HG03064 (cell line): ENCODE measurements at regions not wholly inside any gene's neighbourhood (a gene's known extent, or its start where the extent isn't known, plus 50 kb on each side); places are given as distances from the start of the nearest gene placed in this dataset.
"Not testable (repeated sequence)": the region's sequence is repeated elsewhere in the genome, so short reads cannot be mapped to it uniquely, and the experiment has no call there.

Source experiments
- ATAC-seq: cut with Tn5 transposase; IDR thresholded peaks from one replicate; pipeline ENCODE4 v1.9.1; 2021; ENCODE audit warnings: low read depth; ENCODE audit not compliant: unreplicated experiment

DNA sequence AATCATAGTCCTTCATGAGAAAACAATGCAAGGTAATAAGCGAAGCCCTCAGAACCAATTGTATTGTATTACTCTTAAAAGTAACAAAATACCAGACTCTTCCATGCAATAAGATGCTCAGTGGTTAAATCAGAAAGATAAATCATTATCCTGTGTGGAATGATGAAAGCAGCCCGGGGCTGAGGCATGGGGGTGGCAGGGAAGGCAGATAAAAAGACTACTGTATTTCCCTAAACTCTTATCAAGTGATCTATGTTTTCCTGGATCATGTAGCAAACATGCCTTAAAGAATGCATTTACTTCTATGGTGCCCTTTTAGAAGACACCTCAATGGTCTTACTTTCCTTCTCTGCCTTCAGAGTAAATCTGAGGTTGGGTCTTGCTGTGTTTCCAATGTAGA lies 105.6 kb upstream of the DAPK1 start:
- no peak for ATAC-seq

DNA sequence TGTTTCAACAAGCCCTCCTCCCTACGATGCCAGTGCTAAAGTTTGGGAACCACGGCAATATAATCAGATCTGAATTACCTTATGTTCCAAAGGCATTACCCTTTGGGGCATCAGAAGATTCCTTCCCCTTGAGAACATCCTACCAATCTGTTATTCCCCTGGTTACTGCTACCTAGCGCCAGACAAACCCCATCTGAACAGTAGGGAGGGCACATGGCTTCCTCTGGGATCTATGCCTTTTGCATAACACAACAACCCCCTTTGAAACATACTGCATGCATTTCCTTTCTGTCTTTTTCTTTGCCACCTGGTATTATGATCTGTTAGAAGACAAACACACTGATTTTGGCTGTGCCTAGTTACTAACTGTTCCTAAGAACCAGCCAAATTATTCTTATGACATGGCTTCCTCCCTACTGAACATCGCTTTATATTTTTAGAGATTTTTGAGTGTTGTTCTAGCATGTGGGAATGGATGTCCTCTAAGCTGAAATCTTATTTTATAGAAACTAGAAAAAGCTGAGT lies 103.9 kb upstream of the DAPK1 start:
- no peak for ATAC-seq

DNA sequence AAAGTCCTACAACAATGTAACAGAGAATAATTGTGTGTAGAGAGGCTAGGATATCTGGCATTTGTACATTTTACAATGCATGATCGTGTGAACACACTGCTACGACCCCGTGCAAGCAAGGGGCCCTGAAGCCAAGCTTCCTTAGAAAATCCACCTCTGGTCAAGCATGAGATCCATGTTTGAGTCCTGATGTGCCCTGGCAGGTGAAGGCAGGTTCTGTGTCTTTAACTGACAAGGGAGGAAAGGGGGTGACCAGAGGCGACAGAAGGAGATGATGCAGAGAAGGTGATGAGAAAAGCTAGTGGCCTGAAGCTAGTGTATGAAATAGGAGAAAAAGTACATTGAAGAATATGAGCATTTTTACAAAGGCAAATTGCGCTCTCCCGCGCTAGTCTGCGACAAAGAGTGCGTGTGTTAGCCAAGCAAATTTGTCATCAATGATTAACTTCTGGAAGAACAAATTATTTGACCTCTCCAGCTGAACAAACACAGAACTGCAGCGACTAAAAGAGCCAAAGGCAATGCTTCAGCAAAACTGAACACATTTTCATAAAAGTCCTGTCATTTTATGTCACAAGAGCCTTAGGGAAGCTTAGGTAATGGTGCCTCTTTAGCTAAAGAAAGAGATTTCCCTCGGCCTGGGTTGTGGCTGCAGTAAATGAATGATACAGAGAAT lies 101.7 kb upstream of the DAPK1 start:
- ATAC-seq: no peak

DNA sequence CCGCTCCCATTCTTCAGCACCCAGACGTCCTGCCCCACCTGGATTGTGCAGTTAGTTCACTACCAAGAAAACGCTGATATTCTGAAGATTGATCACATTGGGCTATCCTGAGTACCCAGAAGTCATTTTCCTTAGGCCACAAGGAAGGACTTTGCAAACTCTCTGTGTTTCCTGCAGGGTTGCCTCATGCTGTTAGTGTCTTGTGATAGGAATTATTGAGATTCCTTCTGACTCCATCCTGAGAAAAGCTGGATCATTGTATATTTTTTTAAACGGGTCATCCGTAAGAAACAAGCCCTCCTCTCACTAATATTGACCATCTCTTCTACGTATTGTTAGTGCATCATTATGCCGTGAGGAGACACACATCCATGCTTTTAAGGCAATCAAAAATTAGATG lies 96.0 kb upstream of the DAPK1 start:
- ATAC-seq: no peak

DNA sequence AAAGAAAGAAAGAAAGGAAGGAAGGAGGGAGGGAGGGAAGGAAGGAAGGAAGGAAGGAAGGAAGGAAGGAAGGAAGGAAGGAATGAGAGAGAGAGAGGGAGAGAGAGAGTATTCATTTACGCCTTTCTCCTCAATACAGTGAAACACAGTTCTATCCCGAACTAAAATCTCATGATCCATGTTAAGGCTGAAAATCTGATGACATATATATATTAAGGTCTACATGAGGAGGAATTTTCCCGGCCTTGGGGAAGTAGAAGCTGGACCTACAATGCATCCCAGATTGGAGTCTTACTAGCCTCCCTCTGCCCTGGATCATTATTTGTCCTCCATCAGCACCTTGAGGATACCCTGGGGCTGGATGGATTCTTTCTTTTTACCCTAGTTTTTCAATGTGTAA lies 95.1 kb upstream of the DAPK1 start:
- no peak for ATAC-seq

DNA sequence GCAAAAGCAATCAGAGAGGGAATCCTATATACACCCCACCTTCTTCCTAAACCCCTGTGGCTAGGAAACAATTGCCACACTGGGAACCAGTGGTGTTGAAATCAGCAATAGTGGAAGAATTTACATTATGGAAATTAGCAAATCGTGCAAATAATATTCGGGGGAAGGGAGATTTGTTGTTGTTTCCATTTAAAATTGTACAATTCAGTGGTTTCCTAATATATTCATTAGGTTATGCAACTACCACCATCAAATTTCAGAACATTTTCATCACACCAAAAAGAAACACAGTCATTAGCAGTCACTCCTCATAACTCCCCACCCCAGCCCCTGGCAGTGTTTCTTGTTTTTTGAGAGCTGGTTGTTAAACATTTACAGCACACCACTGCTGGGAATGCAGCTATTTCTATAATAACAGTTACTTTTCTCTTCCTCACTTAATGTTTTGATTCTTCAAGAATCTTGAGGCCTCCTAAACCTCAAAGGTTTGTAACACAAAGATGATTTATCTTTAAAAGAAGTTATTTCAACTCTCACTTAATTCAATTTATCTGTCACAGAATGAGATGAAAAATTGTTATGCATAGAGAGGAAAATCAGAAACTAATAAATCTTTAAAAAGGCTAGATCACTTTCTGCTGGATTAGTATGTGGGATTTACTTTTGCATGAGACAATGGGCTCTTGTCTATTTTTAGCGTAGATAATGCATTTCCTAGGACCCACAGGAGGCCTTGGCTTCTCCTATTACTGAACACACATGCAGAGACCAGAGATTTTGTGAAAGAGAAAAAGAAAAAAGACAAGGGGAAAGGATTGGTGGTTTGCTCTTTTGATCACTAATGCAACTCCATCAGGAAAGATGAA lies 91.8 kb upstream of the DAPK1 start:
- no peak for ATAC-seq

DNA sequence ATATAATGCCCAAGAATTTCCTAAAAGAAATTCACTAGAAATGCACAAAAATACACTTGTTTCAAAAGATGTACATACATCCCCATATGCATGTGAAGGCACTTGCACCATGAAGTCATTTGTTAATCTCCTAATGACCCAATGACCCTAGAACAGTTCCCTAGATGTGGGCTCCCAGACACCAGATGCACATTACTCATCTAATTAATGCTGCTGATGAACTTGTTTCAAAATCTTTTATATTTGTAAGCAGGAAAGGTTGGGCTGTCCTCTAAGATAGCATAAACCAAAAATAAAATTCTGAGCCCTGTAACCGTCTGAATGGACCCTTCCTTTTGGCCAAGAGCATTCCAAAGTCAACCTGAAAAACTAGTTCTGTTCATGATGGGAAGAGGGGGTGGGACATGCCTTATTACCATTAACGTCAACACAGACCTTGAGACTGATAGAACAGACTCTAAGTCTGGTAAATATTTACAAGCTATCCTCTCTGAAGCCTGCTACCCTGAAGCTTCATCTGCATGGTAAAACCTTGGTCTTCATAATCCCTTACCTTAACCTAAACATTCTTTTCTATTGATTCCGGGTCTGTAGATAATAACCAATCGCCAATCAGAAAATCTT lies 91.0 kb upstream of the DAPK1 start:
- ATAC-seq: no peak

DNA sequence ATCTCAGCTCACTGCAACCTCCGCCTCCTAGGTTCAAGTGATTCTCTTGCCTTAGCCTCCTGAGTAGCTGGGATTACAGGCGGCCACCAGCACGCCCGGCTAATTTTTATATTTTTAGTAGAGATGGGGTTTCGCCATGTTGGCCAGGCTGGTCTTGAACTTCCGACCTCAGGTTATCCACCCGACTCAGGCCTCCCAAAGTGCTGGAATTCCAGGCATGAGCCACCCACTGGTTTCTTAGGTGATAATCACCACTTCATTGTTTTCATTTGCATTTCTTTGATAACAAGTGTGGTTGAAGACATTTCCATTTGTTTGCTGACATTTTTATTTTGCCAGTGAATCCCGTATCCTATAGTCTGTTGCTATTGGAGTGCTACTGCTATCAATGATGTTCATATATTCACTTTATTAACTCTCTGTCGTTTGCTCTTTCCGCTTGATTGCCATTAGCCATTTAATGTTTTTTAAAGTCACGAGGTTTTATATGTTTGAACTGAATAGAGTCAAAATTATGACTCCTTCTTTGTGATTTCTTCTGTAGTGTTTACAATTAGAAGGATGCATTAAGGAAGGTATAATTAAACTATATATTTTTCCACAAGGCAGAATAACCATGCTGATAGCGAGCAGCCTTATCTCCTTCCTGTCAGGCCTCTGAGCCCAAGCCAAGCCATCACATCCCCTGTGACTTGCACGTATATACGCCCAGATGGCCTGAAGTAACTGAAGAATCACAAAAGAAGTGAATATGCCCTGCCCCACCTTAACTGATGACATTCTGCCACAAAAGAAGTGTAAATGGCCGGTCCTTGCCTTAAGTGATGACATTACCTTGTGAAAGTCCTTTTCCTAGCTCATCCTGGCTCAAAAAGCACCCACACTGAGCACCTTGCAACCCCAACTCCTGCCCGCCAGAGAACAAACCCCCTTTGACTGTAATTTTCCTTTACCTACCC lies 87.3 kb upstream of the DAPK1 start:
- not testable (repeated sequence) for ATAC-seq

DNA sequence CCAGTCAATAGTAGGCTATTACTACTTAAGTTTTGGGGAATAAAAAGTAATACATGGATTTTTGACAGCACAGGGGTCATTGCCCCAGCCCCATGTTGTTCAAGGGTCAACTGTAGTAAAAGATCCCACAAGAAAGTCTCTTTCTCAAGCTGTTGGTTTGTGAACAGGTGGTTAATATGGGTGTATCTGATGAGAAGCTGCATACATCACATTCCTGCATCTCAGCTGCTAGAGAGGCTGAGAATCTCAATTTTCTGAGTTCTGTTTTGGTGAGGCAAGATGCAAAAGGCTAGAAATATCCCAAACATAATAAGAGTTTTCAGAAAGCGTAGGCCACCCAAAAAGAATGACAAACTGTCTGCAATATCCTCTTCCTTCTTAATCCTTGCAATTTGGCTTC lies 76.8 kb upstream of the DAPK1 start:
- no peak for ATAC-seq

DNA sequence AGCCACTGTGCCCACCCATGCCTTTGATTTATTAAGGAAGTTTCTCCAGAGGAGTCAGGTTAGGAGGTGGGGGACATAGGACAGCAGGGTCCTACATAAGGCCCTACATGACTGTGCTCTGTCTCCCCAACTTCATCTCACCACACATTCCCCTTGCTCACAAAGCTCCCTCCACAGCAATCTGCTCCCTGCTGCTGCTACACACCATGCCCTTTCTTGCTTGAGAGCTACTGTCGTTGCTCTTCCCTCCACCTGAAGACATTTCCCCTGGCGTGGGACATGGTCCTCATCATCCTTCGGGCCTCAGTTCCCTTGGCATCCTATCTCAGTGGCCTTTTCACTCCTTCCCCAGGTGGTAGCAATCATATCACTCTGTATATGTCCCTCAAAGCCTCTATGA lies 75.9 kb upstream of the DAPK1 start:
- ATAC-seq: no peak

DNA sequence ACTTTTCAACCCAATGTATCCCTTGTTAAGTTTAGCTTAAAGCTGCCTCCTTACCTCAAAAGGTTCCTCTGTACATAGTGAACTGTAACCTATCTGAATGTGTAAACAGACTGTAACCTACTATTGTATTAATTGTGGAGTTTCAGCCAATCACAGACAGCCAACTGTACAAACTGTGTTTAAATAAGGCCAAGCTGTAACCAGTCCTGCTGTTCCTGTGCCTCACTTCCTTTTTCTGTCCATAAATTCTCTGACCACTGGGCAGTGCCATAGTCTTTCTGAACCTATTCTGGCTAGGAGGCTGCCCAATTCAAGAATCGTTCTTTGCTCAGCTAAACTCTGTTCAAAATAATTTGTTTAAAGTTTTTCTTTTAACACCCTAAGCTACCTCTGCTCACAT lies 74.7 kb upstream of the DAPK1 start:
- ATAC-seq: no peak

DNA sequence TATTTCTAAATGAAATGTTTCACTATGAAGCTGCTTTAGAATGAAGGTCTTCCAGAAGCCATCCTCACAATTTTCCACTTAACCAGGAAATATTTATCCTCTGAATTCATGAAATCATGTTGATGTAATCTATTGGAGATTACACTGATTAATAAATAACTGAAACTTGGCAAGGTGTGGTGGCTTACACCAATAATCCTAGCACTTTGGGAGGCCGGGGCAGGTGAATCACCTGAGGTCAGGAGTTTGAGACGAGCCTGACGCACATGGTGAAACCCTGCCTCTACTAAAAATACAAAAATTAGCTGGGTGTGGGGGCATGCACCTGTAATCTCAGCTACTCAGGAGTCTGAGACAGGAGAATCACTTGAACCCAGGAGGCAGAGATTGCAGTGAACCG lies 73.8 kb upstream of the DAPK1 start:
- ATAC-seq: not testable (repeated sequence)

DNA sequence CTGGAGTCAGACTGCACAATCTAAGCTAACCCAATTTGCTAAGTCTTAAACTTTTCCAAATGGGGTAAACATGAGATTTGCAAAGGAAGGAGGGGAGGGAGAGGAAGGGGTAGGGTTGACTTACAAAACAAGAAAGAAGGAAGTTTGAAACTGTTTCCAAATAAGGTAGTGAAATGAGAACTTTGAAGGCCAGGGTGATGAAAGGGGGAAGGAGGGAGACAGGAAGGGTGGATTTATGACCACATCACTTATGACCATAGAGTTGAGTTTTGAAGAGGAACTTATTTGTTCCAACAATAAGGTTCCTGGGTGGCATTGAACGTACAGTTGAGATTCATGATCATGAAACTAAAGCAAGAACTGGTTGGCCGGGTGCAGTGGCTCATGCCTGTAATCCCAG lies 72.5 kb upstream of the DAPK1 start:
- no peak for ATAC-seq

DNA sequence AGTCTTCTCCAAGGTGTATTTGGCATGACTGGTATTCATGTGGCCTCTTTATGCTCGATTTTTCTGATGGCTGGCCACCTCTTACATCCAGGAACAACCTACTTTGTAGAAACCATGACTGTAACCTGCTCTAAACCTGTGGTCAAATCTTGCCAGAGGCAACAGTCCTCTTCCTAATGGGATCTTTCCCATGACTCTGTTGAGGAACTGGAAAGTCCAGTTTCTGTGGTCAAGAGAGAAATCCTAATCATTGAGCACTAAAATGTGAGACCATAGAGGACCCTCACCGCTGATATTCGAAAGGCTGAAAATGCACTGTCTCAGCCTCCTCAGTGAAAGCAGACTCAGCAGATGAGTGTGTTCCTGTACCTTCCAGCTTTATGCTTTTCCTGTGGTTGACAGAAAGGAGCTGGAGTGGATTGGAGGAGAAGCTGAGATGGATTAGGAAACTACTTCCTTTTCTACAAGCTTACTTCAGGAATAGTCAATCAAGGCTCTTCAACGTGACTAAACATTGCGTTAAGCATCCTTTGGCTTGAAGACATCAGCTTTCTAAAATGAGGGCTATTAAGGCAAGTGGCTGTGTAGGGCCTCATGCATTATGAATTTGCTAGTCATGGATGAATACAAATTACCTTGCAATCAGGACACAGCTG lies 69.7 kb upstream of the DAPK1 start:
- no peak for ATAC-seq

DNA sequence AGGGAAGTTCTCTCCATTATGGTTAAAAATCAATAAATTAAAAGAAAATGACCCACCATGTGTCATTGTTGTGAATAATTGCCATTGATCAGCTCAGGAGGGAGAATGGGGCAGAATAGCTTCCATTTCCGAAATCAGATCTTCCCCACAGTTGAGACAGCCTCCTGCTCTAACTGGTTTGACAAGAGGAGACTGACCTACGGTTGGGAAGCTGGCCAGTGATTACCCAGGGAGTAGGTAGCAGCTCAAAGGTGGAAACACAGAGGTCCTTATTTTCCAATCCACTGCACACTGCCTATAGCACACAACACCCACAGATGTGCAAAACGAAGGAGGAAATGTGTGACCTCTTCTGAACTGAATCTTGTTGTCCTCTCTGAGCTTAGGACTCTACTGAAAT lies 69.0 kb upstream of the DAPK1 start:
- no peak for ATAC-seq

DNA sequence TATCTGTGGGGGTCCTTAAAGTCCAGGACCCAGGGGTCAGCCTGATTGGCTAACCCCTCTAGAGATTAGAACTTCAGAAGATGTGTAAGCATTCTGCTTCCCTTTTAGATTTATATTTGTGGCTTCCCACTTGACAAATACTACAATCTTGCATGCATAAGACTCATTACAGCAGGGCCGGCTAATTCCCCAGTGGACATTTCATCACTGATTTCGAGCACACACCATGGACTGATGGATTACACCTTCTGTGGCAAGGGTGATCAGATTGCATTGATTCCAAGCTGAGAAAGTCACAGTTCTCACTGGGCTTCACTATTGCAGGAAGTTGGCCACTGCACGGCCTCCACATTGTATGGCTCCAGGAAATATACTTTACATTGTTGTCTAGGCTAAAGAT lies 65.8 kb upstream of the DAPK1 start:
- no peak for ATAC-seq

DNA sequence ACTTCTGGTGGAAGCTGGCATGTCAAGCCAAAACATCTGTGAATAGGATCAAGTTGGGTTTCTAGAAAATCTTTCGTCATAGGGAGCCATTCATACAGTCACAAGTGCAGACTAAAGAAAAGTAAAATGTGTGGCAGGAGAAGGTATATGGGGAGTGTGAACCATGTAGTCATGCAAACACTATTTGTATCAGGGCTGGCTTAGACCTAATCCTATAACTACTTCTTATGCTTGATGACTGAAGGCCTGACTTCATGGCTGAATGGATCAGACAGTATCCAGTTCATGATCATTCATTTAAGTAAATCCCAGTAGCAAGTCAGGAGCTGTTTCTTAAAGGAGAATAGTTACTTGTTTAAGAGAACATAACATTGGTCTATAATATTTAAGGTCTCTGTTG lies 63.8 kb upstream of the DAPK1 start:
- no peak for ATAC-seq

DNA sequence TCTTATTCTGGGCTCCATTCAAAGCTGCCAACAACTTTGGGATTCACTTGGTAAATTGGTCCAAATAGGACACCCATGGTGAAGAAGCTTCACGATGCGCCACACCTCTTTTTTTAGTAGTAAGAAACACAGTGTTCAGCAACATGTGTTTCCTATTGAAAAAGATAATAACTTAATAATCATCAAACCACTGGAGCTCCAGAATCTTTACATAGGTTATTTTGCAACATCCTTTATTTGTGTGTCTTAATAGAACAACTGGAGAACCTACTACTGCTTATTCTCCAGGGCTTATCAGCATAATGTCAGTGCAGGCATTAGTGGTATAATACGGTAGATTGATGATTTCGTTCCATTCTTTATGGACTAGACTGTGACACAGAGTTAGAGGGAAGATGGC lies 63.3 kb upstream of the DAPK1 start:
- ATAC-seq: no peak

DNA sequence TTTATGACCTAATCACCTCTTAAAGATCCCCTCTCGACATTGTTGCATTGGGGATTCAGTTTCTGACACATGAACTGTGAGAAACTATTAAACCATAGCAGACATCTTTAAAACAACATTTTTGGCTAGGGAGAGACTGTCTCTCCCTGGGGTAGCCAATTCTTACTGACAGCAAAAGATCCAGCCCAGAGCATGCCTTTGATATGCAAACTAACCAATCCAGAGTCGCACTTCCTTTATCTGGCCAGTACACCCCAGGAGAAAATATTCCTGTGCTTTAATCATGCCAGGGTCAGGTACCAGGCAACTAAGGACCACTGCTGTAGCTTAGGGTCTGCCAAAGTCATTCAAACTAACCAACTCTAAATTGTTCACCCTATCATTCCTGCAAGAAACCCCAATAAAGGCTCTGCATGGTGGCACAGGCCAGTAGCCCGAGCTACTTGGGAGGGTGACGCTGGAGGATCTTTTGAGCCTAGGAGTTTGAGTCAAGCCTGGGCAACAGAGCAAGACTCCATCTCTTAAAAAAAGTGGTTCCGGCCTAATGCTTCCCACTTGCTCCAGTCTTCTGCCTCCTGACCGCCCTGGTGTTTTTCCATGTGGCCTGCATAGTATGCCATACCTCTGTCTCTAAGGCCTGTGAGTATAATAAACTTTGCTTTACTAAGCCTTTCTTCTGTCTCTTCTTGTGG lies 62.3 kb upstream of the DAPK1 start:
- no peak for ATAC-seq
